D721Med (cell line): ENCODE measurements at regions not wholly inside any gene's neighbourhood (a gene's known extent, or its start where the extent isn't known, plus 50 kb on each side); places are given as distances from the start of the nearest gene placed in this dataset.

Experiments
- DNase-seq: peaks from one replicate; pipeline ENCODE4 v3.0.0; 2011; ENCODE audit warnings: low spot score; ENCODE audit not compliant: insufficient read length
- FAIRE-seq: peaks from 2 replicates; lab custom pipeline; 2011; peaks lifted over from hg19 to GRCh38; lab: Jason Lieb, UNC
- CTCF ChIP-seq: IDR thresholded peaks from 2 replicates; pipeline ENCODE4 v1.5.1; 2012; ENCODE audit warnings: mild to moderate bottlenecking, control low read depth; ENCODE audit not compliant: insufficient read depth; ENCODE audit errors: missing control alignments

GRCh38 chr2:239671916-239672849 is 271.4 kb upstream of the HDAC4 start:
- DNase-seq, result no peak
- no peak for FAIRE-seq

GRCh38 chr2:239671471-239671870 is 270.7 kb upstream of the HDAC4 start:
- DNase-seq (no peak), FAIRE-seq (no peak)
- TF ChIP-seq CTCF, result no peak

More at GRCh38 chr2:239671916-239672849, 271.4 kb upstream of the HDAC4 start:
- no peak for TF ChIP-seq CTCF

- no peak for TF ChIP-seq CTCF
- no peak for DNase-seq
- no peak for FAIRE-seq
Observed at GRCh38 chr2:239670463-239671120, 269.8 kb upstream of the HDAC4 start.

- no peak for TF ChIP-seq CTCF
- no peak for DNase-seq
- no peak for FAIRE-seq
Observed at GRCh38 chr2:239669899-239670460, 269.2 kb upstream of the HDAC4 start.

- FAIRE-seq (no peak), DNase-seq (no peak)
- TF ChIP-seq CTCF, result no peak
Observed at GRCh38 chr2:239669181-239669898, 268.5 kb upstream of the HDAC4 start.

GRCh38 chr2:239668651-239669050 is 267.8 kb upstream of the HDAC4 start:
- no peak for TF ChIP-seq CTCF
- no peak for DNase-seq
- no peak for FAIRE-seq
